LNCaP clone FGC (cell line): ENCODE measurements at regions not wholly inside any gene's neighbourhood (a gene's known extent, or its start where the extent isn't known, plus 50 kb on each side); places are given as distances from the start of the nearest gene placed in this dataset.

Experiments used
- DNase-seq: peaks from one replicate; pipeline ENCODE4 v3.0.0-alpha.2; 2011; ENCODE audit warnings: low read depth
- H3K4me3 ChIP-seq: 2 replicates; pipeline ENCODE4 v1.5.1; 2011; ENCODE audit warnings: mild to moderate bottlenecking, low read depth, low read length, control low read depth
- CTCF ChIP-seq: IDR thresholded peaks from 2 replicates; pipeline ENCODE4 v1.5.1; 2012; ENCODE audit warnings: mild to moderate bottlenecking; ENCODE audit not compliant: control insufficient read depth, insufficient read depth; ENCODE audit errors: extremely low read depth

- H3K4me3 ChIP-seq, result no peak overlapping the region
- no peak for DNase-seq
- no peak for TF ChIP-seq CTCF
Measured at GRCh38 chr16:25637236-25637635, 54.5 kb upstream of the HS3ST4 start.

- TF ChIP-seq CTCF, result no peak
- no peak overlapping the region for H3K4me3 ChIP-seq
- no peak for DNase-seq
Measured at GRCh38 chr16:25636662-25637061, 55.1 kb upstream of the HS3ST4 start.

- TF ChIP-seq CTCF, result no peak
- DNase-seq, result no peak
- H3K4me3 ChIP-seq, result no peak overlapping the region
Measured at GRCh38 chr16:25635454-25635853, 56.3 kb upstream of the HS3ST4 start.

GRCh38 chr16:25633549-25633948 lies 58.2 kb upstream of the HS3ST4 start:
- TF ChIP-seq CTCF, result no peak
- DNase-seq, result no peak

GRCh38 chr16:25628766-25629165 lies 63.0 kb upstream of the HS3ST4 start:
- no peak for TF ChIP-seq CTCF

More at GRCh38 chr16:25633549-25633948, 58.2 kb upstream of the HS3ST4 start:
- H3K4me3 ChIP-seq, result no peak overlapping the region

GRCh38 chr16:25627641-25628040 lies 64.1 kb upstream of the HS3ST4 start:
- TF ChIP-seq CTCF, result no peak
- DNase-seq, result no peak
- no peak overlapping the region for H3K4me3 ChIP-seq

More at GRCh38 chr16:25628766-25629165, 63.0 kb upstream of the HS3ST4 start:
- H3K4me3 ChIP-seq, result no peak overlapping the region
- DNase-seq, result no peak

- DNase-seq, result no peak
- TF ChIP-seq CTCF, result no peak
- no peak overlapping the region for H3K4me3 ChIP-seq
Measured at GRCh38 chr16:25626172-25626571, 65.6 kb upstream of the HS3ST4 start.
